ENCODE measurements at regions not wholly inside any gene's neighbourhood (a gene's known extent, or its start where the extent isn't known, plus 50 kb on each side); places are given as distances from the start of the nearest gene placed in this dataset.

- no peak for TF ChIP-seq CTCF (IDR thresholded peaks at IDR 0.05; ENCODE audit: poor library complexity, severe bottlenecking)
- TF ChIP-seq EZH2 (IDR thresholded peaks at IDR 0.05; ENCODE audit: borderline replicate concordance, insufficient read depth, low read length, poor library complexity, severe bottlenecking), result no peak
- TF ChIP-seq RAD21 (conservative IDR thresholded peaks at IDR 0.05), result no peak
- TF ChIP-seq REST (IDR thresholded peaks at IDR 0.05; ENCODE audit: borderline replicate concordance), result no peak
Measured at GRCh38 chr12:127550271-127550670, 716.7 kb upstream of the TMEM132C start.
